ENCODE measurements at regions not wholly inside any gene's neighbourhood (a gene's known extent, or its start where the extent isn't known, plus 50 kb on each side); places are given as distances from the start of the nearest gene placed in this dataset.

DNA sequence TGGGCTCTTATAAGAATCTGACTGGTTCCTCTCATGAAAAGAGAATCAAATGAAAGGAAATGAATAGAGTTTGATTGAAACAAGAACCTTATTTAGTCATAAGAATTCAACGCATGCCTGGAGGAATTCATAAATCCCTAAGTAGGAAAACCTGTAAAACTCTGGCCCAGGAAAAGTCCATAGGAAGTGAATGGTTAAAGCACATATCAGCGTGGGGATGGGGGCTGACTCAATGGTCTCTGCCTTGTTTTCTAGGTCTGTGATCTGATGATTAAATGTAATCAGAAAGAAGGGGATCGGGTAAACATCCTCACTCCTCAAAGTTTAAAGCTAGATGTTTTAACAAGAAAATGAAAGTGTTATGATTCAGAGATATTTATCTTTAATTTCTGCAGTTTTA, 759.4 kb upstream of the C9orf72 start:
- Histone ChIP-seq H3K4me2 (ENCODE audit: low read depth, low read length) (no peak overlapping the region), H3K9ac (ENCODE audit: insufficient read depth, low read depth, low read length) (no peak overlapping the region), H4K20me1 (ENCODE audit: insufficient read depth, low read length) (no peaks in the 10 kb centered on the region), H3K4me3 (replicated peaks in 1 of 3; ENCODE audit: insufficient read depth in 1 of 3, low read depth in 2 of 3, low read length in 3 of 3) (no peak overlapping the region), H2AFZ (ENCODE audit: low read length) (no peak overlapping the region), H3K79me2 (ENCODE audit: insufficient read depth, low read length) (no peaks in the 10 kb centered on the region), H3K27ac (ENCODE audit: extremely low read length, insufficient read depth, low read length) (no peak overlapping the region), H3K9me3 (ENCODE audit: low read length) (peaks cover 4% of the 10 kb centered on the region; the same call in 1 of the 2 replicates), H3K36me3 (replicated peaks in 1 of 2; ENCODE audit: control insufficient read depth in 1 of 2, insufficient read depth in 2 of 2, low read length in 2 of 2) (no peaks in the 10 kb centered on the region), H3K4me1 (ENCODE audit: insufficient read depth, low read length) (no peaks in the 10 kb centered on the region), H3K27me3 (ENCODE audit: control insufficient read depth in 1 of 2, insufficient read depth in 2 of 2, low read length in 2 of 2) (no peaks in the 10 kb centered on the region)
- CTCF ChIA-PET (ENCODE audit: low intra/inter-chr PET ratio, low total read pairs) = no interaction called here
- POLR2A ChIA-PET = no interaction called here
- intact Hi-C loops (cut with micrococcal nuclease; ENCODE audit: unreplicated experiment) = no loop called here
- FAIRE-seq = no peak
- no TSS peak for BruUV-seq (replicated peaks)
- 17% methylated on average over 3 of the region's 3 CpGs for WGBS (ENCODE audit: low lambda C conversion rate)
- ATAC-seq = no peak
- TF ChIP-seq KDM1A (CRISPR knock-in tag; IDR thresholded peaks at IDR 0.05) (no peak), RXRB (CRISPR knock-in tag; IDR thresholded peaks at IDR 0.05; ENCODE audit: borderline replicate concordance) (no peak), BRF2 (CRISPR knock-in tag; IDR thresholded peaks at IDR 0.05) (no peak), POLR2AphosphoS2 (IDR thresholded peaks at IDR 0.05; ENCODE audit: low read depth, low read length) (no peak), ZNF552 (CRISPR knock-in tag; IDR thresholded peaks at IDR 0.05; ENCODE audit: borderline replicate concordance) (no peak), ZNF724P (CRISPR knock-in tag; IDR thresholded peaks at IDR 0.05; ENCODE audit: borderline replicate concordance) (no peak), NFYB (CRISPR knock-in tag; IDR thresholded peaks at IDR 0.05) (no peak), ZNF547 (CRISPR knock-in tag; IDR thresholded peaks at IDR 0.05) (no peak), ZNF7 (CRISPR knock-in tag; IDR thresholded peaks at IDR 0.05) (no peak), ATF7 (IDR thresholded peaks at IDR 0.05) (no peak), ATF7 (CRISPR knock-in tag; IDR thresholded peaks at IDR 0.05) (no peak), ZNF761 (CRISPR knock-in tag; conservative IDR thresholded peaks at IDR 0.05) (no peak), KLF13 (CRISPR knock-in tag; IDR thresholded peaks at IDR 0.05) (no peak), KMT2A (CRISPR knock-in tag; IDR thresholded peaks at IDR 0.05) (no peak), ZNF768 (CRISPR knock-in tag; IDR thresholded peaks at IDR 0.05) (no peak), ZNF329 (CRISPR knock-in tag; IDR thresholded peaks at IDR 0.05; ENCODE audit: low read depth) (no peak)
- TF ChIP-seq, protein P1, sequence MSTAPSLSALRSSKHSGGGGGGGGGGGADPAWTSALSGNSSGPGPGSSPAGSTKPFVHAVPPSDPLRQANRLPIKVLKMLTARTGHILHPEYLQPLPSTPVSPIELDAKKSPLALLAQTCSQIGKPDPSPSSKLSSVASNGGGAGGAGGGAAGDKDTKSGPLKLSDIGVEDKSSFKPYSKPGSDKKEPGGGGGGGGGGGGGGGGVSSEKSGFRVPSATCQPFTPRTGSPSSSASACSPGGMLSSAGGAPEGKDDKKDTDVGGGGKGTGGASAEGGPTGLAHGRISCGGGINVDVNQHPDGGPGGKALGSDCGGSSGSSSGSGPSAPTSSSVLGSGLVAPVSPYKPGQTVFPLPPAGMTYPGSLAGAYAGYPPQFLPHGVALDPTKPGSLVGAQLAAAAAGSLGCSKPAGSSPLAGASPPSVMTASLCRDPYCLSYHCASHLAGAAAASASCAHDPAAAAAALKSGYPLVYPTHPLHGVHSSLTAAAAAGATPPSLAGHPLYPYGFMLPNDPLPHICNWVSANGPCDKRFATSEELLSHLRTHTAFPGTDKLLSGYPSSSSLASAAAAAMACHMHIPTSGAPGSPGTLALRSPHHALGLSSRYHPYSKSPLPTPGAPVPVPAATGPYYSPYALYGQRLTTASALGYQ (CRISPR knock-in tag; IDR thresholded peaks at IDR 0.05) = no peak
- TF ChIP-seq, protein P2, sequence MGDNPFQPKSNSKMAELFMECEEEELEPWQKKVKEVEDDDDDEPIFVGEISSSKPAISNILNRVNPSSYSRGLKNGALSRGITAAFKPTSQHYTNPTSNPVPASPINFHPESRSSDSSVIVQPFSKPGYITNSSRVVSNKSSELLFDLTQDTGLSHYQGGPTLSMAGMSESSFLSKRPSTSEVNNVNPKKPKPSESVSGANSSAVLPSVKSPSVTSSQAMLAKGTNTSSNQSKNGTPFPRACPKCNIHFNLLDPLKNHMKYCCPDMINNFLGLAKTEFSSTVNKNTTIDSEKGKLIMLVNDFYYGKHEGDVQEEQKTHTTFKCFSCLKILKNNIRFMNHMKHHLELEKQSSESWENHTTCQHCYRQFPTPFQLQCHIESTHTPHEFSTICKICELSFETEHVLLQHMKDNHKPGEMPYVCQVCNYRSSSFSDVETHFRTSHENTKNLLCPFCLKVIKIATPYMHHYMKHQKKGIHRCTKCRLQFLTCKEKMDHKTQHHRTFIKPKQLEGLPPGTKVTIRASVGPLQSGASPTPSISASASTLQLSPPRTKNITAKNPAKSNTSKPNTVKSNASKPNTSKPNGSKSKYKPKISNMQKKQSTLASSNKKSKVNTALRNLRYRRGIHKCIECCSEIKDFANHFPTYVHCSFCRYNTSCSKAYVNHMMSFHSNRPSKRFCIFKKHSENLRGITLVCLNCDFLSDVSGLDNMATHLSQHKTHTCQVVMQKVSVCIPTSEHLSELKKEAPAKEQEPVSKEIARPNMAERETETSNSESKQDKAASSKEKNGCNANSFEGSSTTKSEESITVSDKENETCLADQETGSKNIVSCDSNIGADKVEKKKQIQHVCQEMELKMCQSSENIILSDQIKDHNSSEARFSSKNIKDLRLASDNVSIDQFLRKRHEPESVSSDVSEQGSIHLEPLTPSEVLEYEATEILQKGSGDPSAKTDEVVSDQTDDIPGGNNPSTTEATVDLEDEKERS (CRISPR knock-in tag; IDR thresholded peaks at IDR 0.05) = no peak
- TF ChIP-seq, protein P3, sequence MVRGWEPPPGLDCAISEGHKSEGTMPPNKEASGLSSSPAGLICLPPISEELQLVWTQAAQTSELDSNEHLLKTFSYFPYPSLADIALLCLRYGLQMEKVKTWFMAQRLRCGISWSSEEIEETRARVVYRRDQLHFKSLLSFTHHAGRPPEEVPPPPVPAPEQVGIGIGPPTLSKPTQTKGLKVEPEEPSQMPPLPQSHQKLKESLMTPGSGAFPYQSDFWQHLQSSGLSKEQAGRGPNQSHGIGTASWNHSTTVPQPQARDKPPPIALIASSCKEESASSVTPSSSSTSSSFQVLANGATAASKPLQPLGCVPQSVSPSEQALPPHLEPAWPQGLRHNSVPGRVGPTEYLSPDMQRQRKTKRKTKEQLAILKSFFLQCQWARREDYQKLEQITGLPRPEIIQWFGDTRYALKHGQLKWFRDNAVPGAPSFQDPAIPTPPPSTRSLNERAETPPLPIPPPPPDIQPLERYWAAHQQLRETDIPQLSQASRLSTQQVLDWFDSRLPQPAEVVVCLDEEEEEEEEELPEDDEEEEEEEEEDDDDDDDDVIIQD (CRISPR knock-in tag; IDR thresholded peaks at IDR 0.05; ENCODE audit: low read depth) = no peak
- in situ Hi-C loops (cut with HindIII; ENCODE audit: extremely low pct_ligation_motif_present, low pct_unique_long_range_greater_than_20kb) = no loop called here
- no peak for DNase-seq (ENCODE audit: low spot score)
